Stimulated activated memory B cell treated with anti-CD40 and anti-IgM and Interleukin-4, amounts not matched to agents 10 μg/mL and 1 μg/mL and 100 μg/mL, for 72 hours (primary cell): ENCODE measurements at regions not wholly inside any gene's neighbourhood (a gene's known extent, or its start where the extent isn't known, plus 50 kb on each side); places are given as distances from the start of the nearest gene placed in this dataset.

Experiments used
- ATAC-seq: fragments of 150-1000 bp; cut with Tn5 transposase; 2 replicates; pipeline ENCODE4 v1.10.0; 2021
- H3K27ac Mint-ChIP-seq: one replicate; pipeline ENCODE4 v1.8.0; 2022; ENCODE audit warnings: mild to moderate bottlenecking, mixed read lengths
- H3K27me3 Mint-ChIP-seq: one replicate; pipeline ENCODE4 v1.8.0; 2022; ENCODE audit warnings: mixed read lengths
- H3K36me3 Mint-ChIP-seq: one replicate; pipeline ENCODE4 v1.8.0; 2022; ENCODE audit warnings: mixed read lengths
- H3K4me1 Mint-ChIP-seq: one replicate; pipeline ENCODE4 v1.8.0; 2022; ENCODE audit warnings: mixed read lengths
- H3K4me3 Mint-ChIP-seq: one replicate; pipeline ENCODE4 v1.8.0; 2022; ENCODE audit warnings: mild to moderate bottlenecking, moderate library complexity, mixed read lengths
- H3K9me3 Mint-ChIP-seq: one replicate; pipeline ENCODE4 v1.8.0; 2022; ENCODE audit warnings: mixed read lengths

DNA sequence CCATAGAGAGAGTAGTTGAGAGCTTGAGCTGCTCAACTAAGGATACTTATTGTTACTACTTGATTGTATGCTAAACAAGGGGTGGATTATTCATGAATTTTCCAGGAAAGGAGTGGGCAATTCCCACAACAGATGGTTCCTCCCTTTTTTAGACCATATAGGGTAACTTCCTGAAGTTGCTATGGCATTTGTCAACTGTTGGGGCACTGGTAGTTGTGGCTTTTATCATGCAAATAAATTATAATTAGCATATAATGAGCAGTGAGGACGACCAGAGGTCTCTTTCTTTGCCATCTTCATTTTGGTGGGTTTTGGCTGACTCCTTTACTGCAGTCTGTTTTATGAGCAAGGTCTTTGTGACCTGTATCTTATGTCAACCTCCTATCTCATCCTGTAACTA is 1403.5 kb upstream of the PABPC4L start:
- Mint-ChIP-seq H3K36me3 (no peaks in the 10 kb centered on the region), H3K27me3 (no peaks in the 10 kb centered on the region), H3K4me3 (no peak overlapping the region), H3K4me1 (no peaks in the 10 kb centered on the region), H3K27ac (no peak overlapping the region), H3K9me3 (peaks cover 1% of the 10 kb centered on the region)
- ATAC-seq: no peak

DNA sequence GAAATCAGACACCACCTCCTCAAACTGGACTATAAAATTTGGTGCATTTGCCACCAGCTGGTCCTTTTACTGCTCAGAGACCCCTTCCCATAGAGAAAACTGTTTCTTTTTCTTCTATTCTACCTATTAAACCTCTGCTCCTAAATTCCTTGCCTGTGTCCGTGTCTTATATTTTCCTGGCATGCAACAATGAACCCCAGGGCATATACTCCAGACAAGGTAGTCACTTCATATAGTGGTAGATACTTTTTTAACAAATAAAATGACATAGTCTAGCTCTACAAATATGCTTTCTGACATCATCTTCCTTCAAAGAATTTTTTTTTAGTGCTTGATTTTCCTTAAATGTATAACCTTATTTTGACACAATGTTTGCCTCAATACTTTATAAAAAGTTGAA is 1402.9 kb upstream of the PABPC4L start:
- Mint-ChIP-seq H3K9me3 (no peaks in the 10 kb centered on the region), H3K4me1 (no peaks in the 10 kb centered on the region), H3K27me3 (no peaks in the 10 kb centered on the region), H3K36me3 (no peaks in the 10 kb centered on the region), H3K27ac (no peak overlapping the region), H3K4me3 (no peak overlapping the region)
- ATAC-seq: no peak

DNA sequence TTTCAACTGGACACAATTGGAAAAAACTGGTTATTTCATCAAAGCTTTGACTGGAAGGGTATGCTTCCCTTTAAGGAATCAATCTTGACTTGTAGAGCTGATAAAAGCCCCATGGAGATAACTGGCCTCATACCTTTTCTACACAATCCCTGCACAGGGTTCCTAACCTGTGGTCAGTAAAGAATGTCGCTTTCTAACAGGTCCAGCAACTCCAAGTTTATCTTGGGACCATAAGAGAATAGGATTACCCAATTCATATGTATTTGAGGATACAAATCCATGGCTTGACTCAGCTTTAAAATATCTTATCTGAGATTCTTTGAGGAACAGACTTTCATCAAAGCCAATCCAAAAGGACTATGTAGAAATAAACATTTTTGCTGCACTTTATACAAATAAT is 1399.8 kb upstream of the PABPC4L start:
- no peak for ATAC-seq
- Mint-ChIP-seq H3K9me3 (peaks cover 5% of the 10 kb centered on the region), H3K27me3 (no peaks in the 10 kb centered on the region)

DNA sequence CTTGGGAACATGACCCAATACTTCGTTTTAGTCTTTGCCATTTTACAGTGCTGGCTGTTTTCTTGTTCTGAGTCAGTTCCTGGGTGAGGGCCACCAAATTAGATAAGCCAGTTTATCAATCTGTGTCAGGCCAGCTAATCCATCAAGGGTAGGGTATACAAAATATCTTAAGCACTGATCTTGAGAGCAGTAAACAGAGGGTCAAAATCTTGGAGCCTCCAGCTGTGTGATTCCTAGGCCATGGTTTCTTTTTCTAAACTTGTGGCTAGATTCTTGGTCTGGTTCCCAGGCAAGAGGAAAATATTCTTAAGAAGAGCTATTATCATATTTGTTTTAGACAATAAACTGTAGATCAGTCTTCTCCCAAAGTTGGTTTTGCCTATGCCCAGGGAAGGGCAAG is 1396.6 kb upstream of the PABPC4L start:
- ATAC-seq: no peak
- Mint-ChIP-seq H3K9me3 (peaks cover 9% of the 10 kb centered on the region), H3K36me3 (no peaks in the 10 kb centered on the region), H3K27ac (no peak overlapping the region), H3K4me1 (no peaks in the 10 kb centered on the region), H3K4me3 (no peak overlapping the region), H3K27me3 (no peaks in the 10 kb centered on the region)

More for the DNA sequence above, 1399.8 kb upstream of the PABPC4L start:
- no peaks in the 10 kb centered on the region for H3K4me1 Mint-ChIP-seq
- H3K4me3 Mint-ChIP-seq: no peak overlapping the region
- no peak overlapping the region for H3K27ac Mint-ChIP-seq
- H3K36me3 Mint-ChIP-seq: no peaks in the 10 kb centered on the region

- no peak overlapping the region for H3K4me3 Mint-ChIP-seq
- H3K27ac Mint-ChIP-seq: no peak overlapping the region
- H3K4me1 Mint-ChIP-seq: no peaks in the 10 kb centered on the region
- ATAC-seq: no peak
- no peaks in the 10 kb centered on the region for H3K27me3 Mint-ChIP-seq
- peaks cover 12% of the 10 kb centered on the region for H3K9me3 Mint-ChIP-seq
- no peaks in the 10 kb centered on the region for H3K36me3 Mint-ChIP-seq
Measured at GRCh38 chr4:135594521-135594920, 1392.9 kb upstream of the PABPC4L start.

DNA sequence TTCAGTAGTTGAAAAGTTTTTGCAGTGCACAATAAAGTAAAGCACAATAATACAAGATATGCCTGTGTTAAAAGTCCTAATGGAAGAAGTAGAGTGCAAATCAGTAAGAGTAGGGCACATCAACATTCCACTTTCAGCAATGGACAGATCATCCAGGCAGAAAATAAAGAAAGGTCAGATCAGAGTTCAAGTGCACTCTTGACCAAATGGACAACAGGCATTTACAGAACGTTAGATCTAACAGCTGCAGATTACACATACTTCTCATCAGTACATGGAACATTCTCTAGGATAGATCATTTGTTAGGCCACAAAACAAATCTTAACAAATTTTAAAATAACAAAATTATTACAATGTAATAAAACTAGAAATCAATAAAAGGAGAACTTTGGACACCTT is 1373.5 kb upstream of the PABPC4L start:
- Mint-ChIP-seq H3K4me3 (no peak overlapping the region), H3K27me3 (no peaks in the 10 kb centered on the region), H3K36me3 (no peaks in the 10 kb centered on the region), H3K4me1 (no peaks in the 10 kb centered on the region), H3K27ac (no peak overlapping the region), H3K9me3 (peaks cover 5% of the 10 kb centered on the region)
- no peak for ATAC-seq

- Mint-ChIP-seq H3K27me3 (no peaks in the 10 kb centered on the region), H3K27ac (no peak overlapping the region), H3K4me1 (no peaks in the 10 kb centered on the region), H3K4me3 (no peak overlapping the region), H3K9me3 (peaks cover 5% of the 10 kb centered on the region), H3K36me3 (no peaks in the 10 kb centered on the region)
- no peak for ATAC-seq
Measured at GRCh38 chr4:135573251-135573650, 1371.7 kb upstream of the PABPC4L start.

DNA sequence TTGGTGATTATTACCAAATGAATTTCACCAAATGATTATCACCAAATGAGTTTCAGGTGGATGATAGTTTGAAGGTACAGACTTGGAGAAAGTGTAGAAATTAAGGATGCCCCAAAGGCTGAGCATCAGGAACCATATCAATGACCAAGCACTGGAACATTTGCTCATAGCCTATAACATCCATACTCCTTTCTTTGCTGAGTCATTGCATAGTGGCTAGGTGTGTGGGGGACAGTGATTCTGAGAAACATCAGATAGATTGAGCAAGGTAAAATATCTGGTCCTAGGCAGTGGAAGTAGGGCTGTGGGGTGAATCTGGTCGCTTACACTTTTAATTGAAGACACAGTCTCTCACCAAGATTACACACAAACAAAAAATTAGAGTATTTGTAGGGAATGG is 1362.5 kb upstream of the PABPC4L start:
- Mint-ChIP-seq H3K36me3 (no peaks in the 10 kb centered on the region), H3K9me3 (peaks cover 3% of the 10 kb centered on the region), H3K27ac (no peak overlapping the region), H3K27me3 (no peaks in the 10 kb centered on the region), H3K4me3 (no peak overlapping the region), H3K4me1 (no peaks in the 10 kb centered on the region)
- no peak for ATAC-seq

- peaks cover 3% of the 10 kb centered on the region for H3K9me3 Mint-ChIP-seq
- no peak overlapping the region for H3K27ac Mint-ChIP-seq
- H3K27me3 Mint-ChIP-seq: no peaks in the 10 kb centered on the region
- H3K4me3 Mint-ChIP-seq: no peak overlapping the region
- no peak for ATAC-seq
- no peaks in the 10 kb centered on the region for H3K4me1 Mint-ChIP-seq
- no peaks in the 10 kb centered on the region for H3K36me3 Mint-ChIP-seq
Measured at GRCh38 chr4:135553213-135553612, 1351.6 kb upstream of the PABPC4L start.

DNA sequence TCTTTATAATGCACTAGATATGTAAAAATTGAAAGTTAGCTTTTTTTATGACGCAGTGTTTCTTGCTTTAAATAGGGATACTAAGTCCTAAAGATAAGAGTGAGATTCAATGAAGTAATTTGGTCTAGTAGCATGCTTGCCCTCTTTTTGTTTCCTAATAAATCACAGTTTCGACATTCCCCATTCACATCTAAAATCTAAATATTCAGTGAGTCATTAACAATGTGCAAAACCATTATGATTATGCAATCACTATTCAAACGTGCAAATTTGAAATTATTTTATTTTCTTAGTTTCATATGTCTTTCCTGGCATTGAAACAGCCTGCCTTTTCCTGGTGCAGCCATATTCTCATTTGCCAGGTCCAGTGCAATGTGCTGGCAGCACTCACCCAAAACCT is 1350.5 kb upstream of the PABPC4L start:
- H3K4me1 Mint-ChIP-seq: no peaks in the 10 kb centered on the region
- H3K27ac Mint-ChIP-seq: no peak overlapping the region
- no peaks in the 10 kb centered on the region for H3K36me3 Mint-ChIP-seq
- no peak for ATAC-seq
- peaks cover 3% of the 10 kb centered on the region for H3K9me3 Mint-ChIP-seq
- no peaks in the 10 kb centered on the region for H3K27me3 Mint-ChIP-seq
- H3K4me3 Mint-ChIP-seq: no peak overlapping the region

- Mint-ChIP-seq H3K4me1 (no peaks in the 10 kb centered on the region), H3K27ac (no peak overlapping the region), H3K9me3 (peaks cover 3% of the 10 kb centered on the region), H3K36me3 (no peaks in the 10 kb centered on the region), H3K4me3 (no peak overlapping the region), H3K27me3 (no peaks in the 10 kb centered on the region)
- no peak for ATAC-seq
Measured at GRCh38 chr4:135548711-135549110, 1347.1 kb upstream of the PABPC4L start.

DNA sequence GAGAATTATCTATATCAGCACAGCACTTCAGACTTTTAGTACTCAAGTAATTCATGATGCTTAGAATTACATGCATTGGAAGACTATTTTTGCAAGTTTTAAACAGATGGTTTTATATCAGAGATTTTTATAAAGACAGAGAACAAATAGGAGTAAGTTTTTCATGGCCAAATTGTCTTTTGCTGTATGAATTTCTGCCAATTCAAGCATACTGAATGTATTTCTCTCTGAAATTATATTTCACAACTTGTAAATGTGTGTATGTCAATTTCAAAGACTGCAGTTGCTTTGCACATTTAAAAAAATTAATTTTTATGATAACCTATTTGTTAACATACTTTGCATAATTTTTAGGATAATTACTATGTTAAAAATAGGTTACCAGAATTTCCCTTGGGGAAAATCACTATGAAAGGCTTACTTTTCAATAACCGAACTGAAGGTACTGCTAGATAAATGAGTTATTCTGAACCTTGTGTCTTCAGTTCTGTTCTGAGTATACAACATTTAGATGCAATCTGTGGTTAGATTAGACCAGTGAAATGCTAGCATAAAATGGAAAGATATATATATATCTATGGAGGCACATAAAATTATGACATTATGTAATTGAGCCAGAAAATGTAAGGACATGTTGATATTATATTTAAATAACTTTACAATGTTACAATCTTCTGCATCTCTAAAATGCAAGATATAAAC is 1344.2 kb upstream of the PABPC4L start:
- Mint-ChIP-seq H3K4me3 (no peak overlapping the region), H3K36me3 (no peaks in the 10 kb centered on the region), H3K4me1 (no peaks in the 10 kb centered on the region), H3K27me3 (no peaks in the 10 kb centered on the region), H3K9me3 (no peaks in the 10 kb centered on the region), H3K27ac (no peak overlapping the region)
- no peak for ATAC-seq

DNA sequence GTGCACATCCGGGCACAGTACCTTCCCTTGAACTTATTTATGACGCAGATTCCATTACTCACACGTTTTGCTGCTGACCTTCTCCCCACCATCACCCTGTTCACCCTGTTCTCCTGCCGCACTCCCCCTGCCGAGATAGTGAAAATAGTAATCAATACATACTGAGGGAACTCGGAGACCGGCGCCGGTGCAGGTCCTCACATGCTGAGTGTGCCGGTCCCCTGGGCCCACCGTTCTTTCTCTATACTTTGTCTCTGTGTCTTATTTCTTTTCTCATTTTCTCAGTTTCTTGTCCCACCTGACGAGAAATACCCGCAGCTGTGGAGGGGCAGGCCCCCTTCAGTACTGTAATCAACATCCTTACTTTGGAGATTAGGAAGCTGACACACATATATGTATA is 1337.1 kb upstream of the PABPC4L start:
- Mint-ChIP-seq H3K4me1 (no peaks in the 10 kb centered on the region), H3K27me3 (no peaks in the 10 kb centered on the region), H3K27ac (no peak overlapping the region), H3K9me3 (peaks cover 5% of the 10 kb centered on the region), H3K4me3 (no peak overlapping the region), H3K36me3 (no peaks in the 10 kb centered on the region)
- ATAC-seq: no peak

DNA sequence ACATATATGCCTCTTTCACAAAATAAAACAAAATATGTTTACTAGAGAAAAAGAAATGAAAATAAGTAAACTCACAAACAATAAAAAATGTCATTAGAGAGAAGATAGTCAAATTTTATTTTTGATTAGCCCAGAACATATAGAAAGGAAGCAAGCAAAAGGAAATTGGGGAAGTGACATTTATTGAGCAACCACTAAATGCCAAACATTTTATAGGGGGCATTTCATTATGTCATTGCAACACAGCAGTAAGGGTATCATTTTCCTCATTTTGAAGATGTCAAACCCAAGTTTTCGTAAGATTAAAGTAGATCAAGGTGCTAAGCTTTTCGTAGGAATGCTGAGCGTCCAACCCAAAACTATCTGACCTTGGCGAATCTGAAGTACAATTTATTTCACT is 1331.5 kb upstream of the PABPC4L start:
- H3K4me1 Mint-ChIP-seq: no peaks in the 10 kb centered on the region
- no peak overlapping the region for H3K4me3 Mint-ChIP-seq
- no peak overlapping the region for H3K27ac Mint-ChIP-seq
- no peaks in the 10 kb centered on the region for H3K27me3 Mint-ChIP-seq
- H3K9me3 Mint-ChIP-seq: peaks cover 6% of the 10 kb centered on the region
- no peaks in the 10 kb centered on the region for H3K36me3 Mint-ChIP-seq
- no peak for ATAC-seq

GRCh38 chr4:135532132-135532531 is 1330.5 kb upstream of the PABPC4L start:
- no peaks in the 10 kb centered on the region for H3K36me3 Mint-ChIP-seq
- no peaks in the 10 kb centered on the region for H3K27me3 Mint-ChIP-seq
- ATAC-seq: no peak
- no peak overlapping the region for H3K4me3 Mint-ChIP-seq
- H3K9me3 Mint-ChIP-seq: peaks cover 6% of the 10 kb centered on the region
- H3K4me1 Mint-ChIP-seq: no peaks in the 10 kb centered on the region
- H3K27ac Mint-ChIP-seq: no peak overlapping the region

DNA sequence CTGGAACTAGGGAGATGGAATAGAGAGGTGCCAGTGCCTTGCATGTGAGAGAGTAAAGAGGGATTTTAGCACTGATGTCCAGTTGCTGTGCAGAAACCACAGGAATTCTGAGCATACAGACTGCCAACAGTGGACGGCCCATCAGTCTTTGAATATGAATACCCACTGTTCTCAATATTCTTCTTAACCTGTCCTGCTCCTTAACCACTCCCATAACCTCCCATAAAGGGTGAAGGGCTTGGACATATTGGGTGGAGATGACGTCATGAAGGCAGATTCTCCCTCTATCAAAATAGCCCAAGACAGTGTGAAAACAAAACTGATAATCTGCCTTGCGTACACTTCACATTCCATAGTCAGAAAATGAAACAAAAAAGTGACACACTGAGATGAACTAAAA is 1313.7 kb upstream of the PABPC4L start:
- Mint-ChIP-seq H3K27me3 (no peaks in the 10 kb centered on the region), H3K4me1 (no peaks in the 10 kb centered on the region), H3K9me3 (peaks cover 3% of the 10 kb centered on the region), H3K27ac (no peak overlapping the region), H3K36me3 (no peaks in the 10 kb centered on the region), H3K4me3 (no peak overlapping the region)
- ATAC-seq: no peak

GRCh38 chr4:135510582-135510981 is 1309.0 kb upstream of the PABPC4L start:
- no peak for ATAC-seq
- no peaks in the 10 kb centered on the region for H3K4me1 Mint-ChIP-seq
- H3K4me3 Mint-ChIP-seq: no peak overlapping the region
- H3K27ac Mint-ChIP-seq: no peak overlapping the region
- no peaks in the 10 kb centered on the region for H3K36me3 Mint-ChIP-seq
- H3K27me3 Mint-ChIP-seq: no peaks in the 10 kb centered on the region
- H3K9me3 Mint-ChIP-seq: peaks cover 7% of the 10 kb centered on the region
